Mucosa of descending colon (tissue), 3 donors: ENCODE measurements at regions not wholly inside any gene's neighbourhood (a gene's known extent, or its start where the extent isn't known, plus 50 kb on each side); places are given as distances from the start of the nearest gene placed in this dataset.

Experiments
- ATAC-seq: fragments of 200-7000 bp; cut with Tn5 transposase; one replicate; pipeline ENCODE4 v1.9.1; 2020; ENCODE audit warnings: mild to moderate bottlenecking, moderate library complexity
- DNase-seq, 3 donors: peaks; one replicate each; pipeline ENCODE4 v3.0.0-alpha.2; 2020
- H3K36me3 ChIP-seq: fragments of 200-600 bp; one replicate; pipeline ENCODE4 v1.8.0; 2021; ENCODE audit warnings: low read depth, mild to moderate bottlenecking
- H3K4me1 ChIP-seq: fragments of 200-600 bp; one replicate; pipeline ENCODE4 v1.8.0; 2021; ENCODE audit warnings: low read depth, mild to moderate bottlenecking
- H3K4me3 ChIP-seq: fragments of 200-600 bp; one replicate; pipeline ENCODE4 v1.8.0; 2021; ENCODE audit warnings: mild to moderate bottlenecking
- H3K9me3 ChIP-seq: fragments of 200-600 bp; one replicate; pipeline ENCODE4 v1.8.0; 2021; ENCODE audit warnings: mild to moderate bottlenecking
- intact Hi-C, 2 donors: fragments of 100-400 bp; cut with DNase I in 1 of 2; cut with micrococcal nuclease in 1 of 2; formaldehyde crosslinking; loops; one replicate each; pipeline versions ENCODE4 v1.11.0 to v1.11.1; 2022; cut with DNase I, micrococcal nuclease
- TF ChIP-seq, protein P1 (sequence below): fragments of 200-600 bp; IDR thresholded peaks from one replicate; pipeline ENCODE4 v1.8.0; 2022; ENCODE audit warnings: antibody characterized with exemption, mild to moderate bottlenecking
- donor health status: DM: no; HTN: no; CAD: no; lungs with moderate emphysema.
- donor health status: DM: no; HTN: no; CAD: no.
- donor health status: DM: no; HTN: yes; CAD: no.

DNA sequence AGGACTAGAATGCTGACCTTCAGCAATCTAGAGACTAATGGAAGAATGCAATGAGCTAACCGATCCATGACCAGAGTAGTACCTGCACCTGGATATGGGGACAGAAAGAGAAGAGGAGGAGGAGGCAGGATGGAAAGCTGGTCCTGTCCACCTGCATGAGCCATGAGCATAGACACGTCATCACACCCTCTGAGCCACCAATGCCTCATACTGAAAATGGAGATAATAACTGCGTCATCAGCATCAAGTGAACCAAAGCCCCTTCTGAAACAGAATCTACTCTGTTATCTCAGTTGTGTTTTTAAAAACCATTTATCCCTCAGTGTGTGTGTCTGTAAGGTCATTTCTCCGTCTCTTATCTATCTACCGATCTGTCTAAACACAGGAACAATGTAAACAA is 327.0 kb downstream of the BCL11B start:
- no peaks in the 10 kb centered on the region for H3K36me3 ChIP-seq
- H3K9me3 ChIP-seq, result no peaks in the 10 kb centered on the region
- no peaks in the 10 kb centered on the region for H3K4me1 ChIP-seq
- ATAC-seq (no peak), DNase-seq (no peak)
- no peak overlapping the region for H3K4me3 ChIP-seq
- intact Hi-C loops, result no loop called here
- TF ChIP-seq, protein P1, sequence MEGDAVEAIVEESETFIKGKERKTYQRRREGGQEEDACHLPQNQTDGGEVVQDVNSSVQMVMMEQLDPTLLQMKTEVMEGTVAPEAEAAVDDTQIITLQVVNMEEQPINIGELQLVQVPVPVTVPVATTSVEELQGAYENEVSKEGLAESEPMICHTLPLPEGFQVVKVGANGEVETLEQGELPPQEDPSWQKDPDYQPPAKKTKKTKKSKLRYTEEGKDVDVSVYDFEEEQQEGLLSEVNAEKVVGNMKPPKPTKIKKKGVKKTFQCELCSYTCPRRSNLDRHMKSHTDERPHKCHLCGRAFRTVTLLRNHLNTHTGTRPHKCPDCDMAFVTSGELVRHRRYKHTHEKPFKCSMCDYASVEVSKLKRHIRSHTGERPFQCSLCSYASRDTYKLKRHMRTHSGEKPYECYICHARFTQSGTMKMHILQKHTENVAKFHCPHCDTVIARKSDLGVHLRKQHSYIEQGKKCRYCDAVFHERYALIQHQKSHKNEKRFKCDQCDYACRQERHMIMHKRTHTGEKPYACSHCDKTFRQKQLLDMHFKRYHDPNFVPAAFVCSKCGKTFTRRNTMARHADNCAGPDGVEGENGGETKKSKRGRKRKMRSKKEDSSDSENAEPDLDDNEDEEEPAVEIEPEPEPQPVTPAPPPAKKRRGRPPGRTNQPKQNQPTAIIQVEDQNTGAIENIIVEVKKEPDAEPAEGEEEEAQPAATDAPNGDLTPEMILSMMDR, result no peak

GRCh38 chr14:98945611-98946570 is 326.1 kb downstream of the BCL11B start:
- DNase-seq (no peak), ATAC-seq (no peak)
- no peak overlapping the region for H3K4me3 ChIP-seq
- H3K36me3 ChIP-seq, result no peaks in the 10 kb centered on the region
- no peaks in the 10 kb centered on the region for H3K9me3 ChIP-seq
- H3K4me1 ChIP-seq, result no peaks in the 10 kb centered on the region
- TF ChIP-seq, protein P1, result no peak
- intact Hi-C loops, result no loop called here

DNA sequence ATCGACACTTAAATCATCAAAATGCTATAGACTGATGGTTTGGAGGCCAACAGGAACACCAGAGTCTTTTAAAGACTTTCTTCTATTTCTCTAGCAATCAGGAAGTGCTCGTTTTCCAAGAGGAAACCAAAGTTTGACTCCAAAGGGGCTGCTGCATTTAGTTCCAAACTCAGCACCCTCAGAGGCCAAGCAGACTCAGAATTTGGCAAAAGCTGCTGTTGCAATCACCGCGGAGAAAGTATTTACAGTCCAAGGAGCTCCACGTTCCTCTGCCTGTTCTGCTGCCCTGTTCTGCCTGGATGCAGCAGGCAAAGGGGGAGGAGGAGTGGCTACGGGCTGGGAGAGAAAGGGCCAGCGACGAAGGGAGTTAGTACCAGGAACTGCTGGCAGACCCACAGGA is 325.1 kb downstream of the BCL11B start:
- Histone ChIP-seq H3K4me3 (no peak overlapping the region), H3K9me3 (no peaks in the 10 kb centered on the region), H3K4me1 (no peaks in the 10 kb centered on the region), H3K36me3 (no peaks in the 10 kb centered on the region)
- no peak for ATAC-seq
- DNase-seq, result no peak
- TF ChIP-seq, protein P1, result no peak
- intact Hi-C loops, result no loop called here

DNA sequence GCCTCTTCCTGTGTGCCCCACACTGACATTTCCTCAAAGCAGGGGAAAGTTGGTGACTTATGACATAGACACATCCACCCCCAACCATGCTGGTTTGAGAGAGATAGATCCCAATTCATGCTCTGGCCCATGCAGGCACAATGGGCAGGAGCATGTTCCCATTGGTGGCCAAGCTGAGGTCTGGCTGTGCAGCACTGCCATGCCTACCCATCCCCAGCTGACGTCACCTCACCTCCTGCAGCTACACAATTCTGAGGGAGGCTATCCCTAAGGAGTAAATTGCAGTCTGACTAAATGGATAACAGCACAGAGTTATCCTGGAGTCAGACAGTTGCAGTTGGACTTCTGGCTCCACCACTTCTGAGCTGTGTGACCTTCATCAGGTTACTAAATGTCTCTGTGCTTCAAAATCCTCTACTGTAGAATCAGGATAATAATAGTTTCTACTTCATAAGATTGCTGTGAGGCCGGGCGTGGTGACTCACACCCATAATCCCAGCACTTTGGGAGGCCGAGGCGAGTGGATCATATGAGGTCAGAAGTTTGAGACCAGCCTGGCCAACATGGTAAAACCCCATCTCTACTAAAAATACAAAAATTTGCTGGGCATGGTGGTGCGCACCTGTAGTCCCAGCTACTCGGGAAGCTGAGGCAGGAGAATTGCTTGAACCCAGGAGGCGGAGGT is 323.9 kb downstream of the BCL11B start:
- DNase-seq (no peak), ATAC-seq (no peak)
- no peaks in the 10 kb centered on the region for H3K4me1 ChIP-seq
- H3K9me3 ChIP-seq, result no peaks in the 10 kb centered on the region
- intact Hi-C loops, result no loop called here
- no peak overlapping the region for H3K4me3 ChIP-seq
- no peaks in the 10 kb centered on the region for H3K36me3 ChIP-seq
- TF ChIP-seq, protein P1, result no peak

DNA sequence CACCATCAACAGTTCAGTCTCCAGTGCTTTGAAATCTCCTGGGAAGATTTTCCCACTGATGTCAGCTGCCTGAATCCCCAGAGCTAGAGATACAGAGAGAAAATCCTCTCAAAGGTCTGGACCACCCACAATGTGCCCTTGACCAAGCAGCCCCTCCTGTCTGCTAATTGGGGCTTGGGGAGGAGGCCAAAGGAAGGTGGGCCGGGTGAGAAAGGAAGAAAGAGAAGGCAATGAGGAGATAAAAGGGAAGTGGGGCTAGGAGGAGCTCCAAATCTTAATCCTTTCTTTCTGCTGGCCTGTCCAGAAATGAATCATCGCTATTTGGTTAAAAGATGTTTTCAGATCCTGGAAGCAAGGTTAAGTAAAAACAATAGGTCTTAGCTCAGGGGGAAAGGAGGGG is 322.9 kb downstream of the BCL11B start:
- ATAC-seq, result no peak
- intact Hi-C loops, result no loop called here

More for the DNA sequence above, 322.9 kb downstream of the BCL11B start:
- Histone ChIP-seq H3K4me1 (no peaks in the 10 kb centered on the region), H3K36me3 (no peaks in the 10 kb centered on the region), H3K4me3 (no peak overlapping the region), H3K9me3 (no peaks in the 10 kb centered on the region)
- no peak for DNase-seq
- TF ChIP-seq, protein P1, result no peak
